ENCODE measurements at regions not wholly inside any gene's neighbourhood (a gene's known extent, or its start where the extent isn't known, plus 50 kb on each side); places are given as distances from the start of the nearest gene placed in this dataset.

GRCh38 chr1:118340928-118341910, 156.2 kb upstream of the SPAG17 start:
- TF ChIP-seq POLR2A (IDR thresholded peaks at IDR 0.05) (no peak), CTCF (IDR thresholded peaks at IDR 0.05) (no peak)
